ENCODE measurements at regions not wholly inside any gene's neighbourhood (a gene's known extent, or its start where the extent isn't known, plus 50 kb on each side); places are given as distances from the start of the nearest gene placed in this dataset.
"Not testable (repeated sequence)": the region's sequence is repeated elsewhere in the genome, so short reads cannot be mapped to it uniquely, and the experiment has no call there.

DNA sequence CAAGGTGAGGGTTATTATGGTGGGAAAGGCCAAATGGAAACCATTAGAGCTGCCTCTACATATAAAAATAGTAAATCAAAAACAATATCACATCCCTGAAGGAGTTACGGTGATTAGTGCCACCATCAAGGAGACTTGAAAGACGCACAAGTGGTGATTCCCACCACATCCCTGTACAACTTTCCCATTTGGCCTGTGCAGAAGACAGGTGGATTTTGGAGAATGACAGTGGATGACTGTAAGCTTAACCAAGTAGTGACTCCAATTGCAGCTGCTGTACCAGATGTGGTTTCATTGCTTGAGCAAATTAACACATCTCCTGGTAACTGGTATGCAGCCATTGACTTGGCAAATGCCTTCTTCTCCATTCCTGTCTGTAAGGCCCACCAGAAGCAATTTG, 54.0 kb upstream of the CCDC80 start:
- H3K4me2 ChIP-seq (replicated peaks; ENCODE audit: extremely low read depth, low read length, poor library complexity, severe bottlenecking); H3K4me3 ChIP-seq (replicated peaks in 1 of 3; ENCODE audit: low read depth in 2 of 3, low read length in 3 of 3); H3K36me3 Mint-ChIP-seq; H3K27ac ChIP-seq (ENCODE audit: low read depth in 1 of 2, low read length in 2 of 2); H3K27me3 Mint-ChIP-seq (ENCODE audit: low read depth in 3 of 3); H3K27me3 ChIP-seq (ENCODE audit: control insufficient read depth in 2 of 2, insufficient read depth in 2 of 2, low read length in 2 of 2); H3K9ac ChIP-seq (ENCODE audit: insufficient read depth, low read length, poor library complexity, severe bottlenecking); H3K79me2 ChIP-seq (ENCODE audit: insufficient read depth, low read length); intact Hi-C loops (cut with micrococcal nuclease); H3K27ac Mint-ChIP-seq; H3K9me3 Mint-ChIP-seq; H3K9me3 ChIP-seq (replicated peaks in 1 of 2; ENCODE audit: control insufficient read depth in 1 of 2, insufficient read depth in 1 of 2, low read length in 2 of 2); H3K4me1 ChIP-seq (ENCODE audit: control insufficient read depth in 1 of 2, insufficient read depth in 2 of 2, low read length in 2 of 2); H3K4me3 Mint-ChIP-seq; H3K36me3 ChIP-seq (replicated peaks in 1 of 2; ENCODE audit: control insufficient read depth in 1 of 2, insufficient read depth in 2 of 2, low read length in 2 of 2); H2AFZ ChIP-seq (ENCODE audit: insufficient read depth, low read depth, low read length, poor library complexity, severe bottlenecking); H4K20me1 ChIP-seq (ENCODE audit: insufficient read depth, low read length); DNase-seq: not testable (repeated sequence)
- H3K4me1 Mint-ChIP-seq: peaks cover 10% of the 10 kb centered on the region
- no CpG with 5 or more reads among the region's 2 CpGs for WGBS (ENCODE audit: insufficient coverage)

DNA sequence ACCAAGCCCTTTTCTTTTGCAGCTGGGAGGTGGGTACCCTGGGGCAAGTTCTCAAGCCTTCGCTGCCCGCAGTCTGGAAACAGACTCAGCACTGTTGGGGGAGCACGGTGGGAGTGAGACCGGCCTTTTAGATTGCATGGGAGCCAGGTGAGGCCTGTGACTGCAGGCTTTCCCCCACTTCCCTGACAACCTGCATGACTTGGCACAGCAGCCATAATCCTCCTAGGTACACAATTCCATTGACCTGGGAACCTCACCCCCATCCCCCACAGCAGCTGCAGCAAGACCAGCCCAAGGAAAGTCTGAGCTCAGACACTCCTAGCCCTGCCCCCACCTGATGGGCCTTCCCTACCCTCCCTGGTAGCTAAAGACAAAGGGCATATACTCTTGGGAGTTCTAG, 52.2 kb upstream of the CCDC80 start:
- Histone ChIP-seq H3K27ac (ENCODE audit: low read depth in 1 of 2, low read length in 2 of 2) (no peak overlapping the region), H4K20me1 (ENCODE audit: insufficient read depth, low read length) (no peaks in the 10 kb centered on the region), H3K4me2 (replicated peaks; ENCODE audit: extremely low read depth, low read length, poor library complexity, severe bottlenecking) (no peak overlapping the region), H3K79me2 (ENCODE audit: insufficient read depth, low read length) (no peaks in the 10 kb centered on the region), H3K4me3 (replicated peaks in 1 of 3; ENCODE audit: low read depth in 2 of 3, low read length in 3 of 3) (no peak overlapping the region), H3K4me1 (ENCODE audit: control insufficient read depth in 1 of 2, insufficient read depth in 2 of 2, low read length in 2 of 2) (peaks cover 0 to 6% of the 10 kb centered on the region in 2 donors), H3K9ac (ENCODE audit: insufficient read depth, low read length, poor library complexity, severe bottlenecking) (no peak overlapping the region), H3K36me3 (replicated peaks in 1 of 2; ENCODE audit: control insufficient read depth in 1 of 2, insufficient read depth in 2 of 2, low read length in 2 of 2) (no peaks in the 10 kb centered on the region), H2AFZ (ENCODE audit: insufficient read depth, low read depth, low read length, poor library complexity, severe bottlenecking) (no peak overlapping the region), H3K9me3 (replicated peaks in 1 of 2; ENCODE audit: control insufficient read depth in 1 of 2, insufficient read depth in 1 of 2, low read length in 2 of 2) (no peaks in the 10 kb centered on the region), H3K27me3 (ENCODE audit: control insufficient read depth in 2 of 2, insufficient read depth in 2 of 2, low read length in 2 of 2) (no peaks in the 10 kb centered on the region)
- Mint-ChIP-seq H3K27ac (no peak overlapping the region), H3K36me3 (no peaks in the 10 kb centered on the region), H3K9me3 (peaks cover 0 to 7% (median 2%) of the 10 kb centered on the region in 7 donors), H3K4me3 (no peak overlapping the region), H3K27me3 (ENCODE audit: low read depth in 3 of 3) (peaks cover 0 to 2% (median 0%) of the 10 kb centered on the region in 3 donors), H3K4me1 (peaks cover 15% of the 10 kb centered on the region)
- TF ChIP-seq, protein P1, sequence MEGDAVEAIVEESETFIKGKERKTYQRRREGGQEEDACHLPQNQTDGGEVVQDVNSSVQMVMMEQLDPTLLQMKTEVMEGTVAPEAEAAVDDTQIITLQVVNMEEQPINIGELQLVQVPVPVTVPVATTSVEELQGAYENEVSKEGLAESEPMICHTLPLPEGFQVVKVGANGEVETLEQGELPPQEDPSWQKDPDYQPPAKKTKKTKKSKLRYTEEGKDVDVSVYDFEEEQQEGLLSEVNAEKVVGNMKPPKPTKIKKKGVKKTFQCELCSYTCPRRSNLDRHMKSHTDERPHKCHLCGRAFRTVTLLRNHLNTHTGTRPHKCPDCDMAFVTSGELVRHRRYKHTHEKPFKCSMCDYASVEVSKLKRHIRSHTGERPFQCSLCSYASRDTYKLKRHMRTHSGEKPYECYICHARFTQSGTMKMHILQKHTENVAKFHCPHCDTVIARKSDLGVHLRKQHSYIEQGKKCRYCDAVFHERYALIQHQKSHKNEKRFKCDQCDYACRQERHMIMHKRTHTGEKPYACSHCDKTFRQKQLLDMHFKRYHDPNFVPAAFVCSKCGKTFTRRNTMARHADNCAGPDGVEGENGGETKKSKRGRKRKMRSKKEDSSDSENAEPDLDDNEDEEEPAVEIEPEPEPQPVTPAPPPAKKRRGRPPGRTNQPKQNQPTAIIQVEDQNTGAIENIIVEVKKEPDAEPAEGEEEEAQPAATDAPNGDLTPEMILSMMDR (IDR thresholded peaks at IDR 0.05): no peak
- DNase-seq: no peak
- 95% methylated on average over 4 of the region's 4 CpGs for WGBS (ENCODE audit: insufficient coverage)
- intact Hi-C loops (cut with micrococcal nuclease): no loop called here

Measured in CD14-positive monocyte (primary cell).